ENCODE measurements at regions not wholly inside any gene's neighbourhood (a gene's known extent, or its start where the extent isn't known, plus 50 kb on each side); places are given as distances from the start of the nearest gene placed in this dataset.

- TF ChIP-seq CTCF (IDR thresholded peaks at IDR 0.05; ENCODE audit: low read depth, low read length) (no peak), MYC (IDR thresholded peaks at IDR 0.05; ENCODE audit: low read depth, low read length) (no peak), POLR2A (IDR thresholded peaks at IDR 0.05; ENCODE audit: extremely low read depth, insufficient read length) (no peak), MAX (IDR thresholded peaks at IDR 0.05; ENCODE audit: low read depth, low read length) (no peak)
Observed at GRCh38 chr14:44385906-44386305, 121.2 kb downstream of the FSCB start.

Measured in NB4 (cell line).